SK-N-MC (cell line): ENCODE measurements at regions not wholly inside any gene's neighbourhood (a gene's known extent, or its start where the extent isn't known, plus 50 kb on each side); places are given as distances from the start of the nearest gene placed in this dataset.

ENCODE experiments used
- EZH2 ChIP-seq: fragments of 200-600 bp; sonication (generic); IDR thresholded peaks from one replicate; pipeline ENCODE4 v1.6.1; 2017; ENCODE audit warnings: antibody characterized with exemption
- POLR2AphosphoS5 ChIP-seq: IDR thresholded peaks from 2 replicates; pipeline ENCODE4 v1.6.1; 2012; ENCODE audit warnings: mild to moderate bottlenecking, low read depth, low read length, borderline replicate concordance

- TF ChIP-seq EZH2 = no peak
- no peak for TF ChIP-seq POLR2AphosphoS5
Measured at GRCh38 chr5:39608024-39608423, 183.2 kb upstream of the DAB2 start.
